ENCODE measurements at regions not wholly inside any gene's neighbourhood (a gene's known extent, or its start where the extent isn't known, plus 50 kb on each side); places are given as distances from the start of the nearest gene placed in this dataset.
"Not testable (repeated sequence)": the region's sequence is repeated elsewhere in the genome, so short reads cannot be mapped to it uniquely, and the experiment has no call there.

GRCh38 chr11:90326647-90327046, 103.8 kb upstream of the CHORDC1 start:
- no peak for DNase-seq

GRCh38 chr11:90323289-90323688, 100.4 kb upstream of the CHORDC1 start:
- no peak for DNase-seq

GRCh38 chr11:90321018-90321417, 98.2 kb upstream of the CHORDC1 start:
- no peak for DNase-seq

DNA sequence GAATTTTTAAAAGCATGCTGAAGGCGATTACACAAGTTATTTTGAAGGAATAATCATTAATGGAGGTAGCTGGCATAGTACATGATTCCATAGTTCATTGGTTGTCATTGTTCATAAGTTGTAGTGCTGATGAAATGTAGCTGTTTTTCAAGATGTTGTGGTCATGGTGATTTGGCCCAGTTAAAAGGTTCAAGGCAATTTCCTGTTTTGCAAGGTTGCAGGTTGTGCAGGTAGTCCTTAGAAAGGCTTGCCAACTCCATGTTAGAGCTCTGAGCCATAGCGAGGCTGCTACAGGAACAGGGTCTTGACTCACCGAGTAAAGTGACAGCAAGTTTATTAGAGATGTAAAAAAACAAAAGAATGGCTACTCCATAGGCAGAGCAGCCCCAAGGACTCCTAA, 95.8 kb upstream of the CHORDC1 start:
- no peak for DNase-seq

DNA sequence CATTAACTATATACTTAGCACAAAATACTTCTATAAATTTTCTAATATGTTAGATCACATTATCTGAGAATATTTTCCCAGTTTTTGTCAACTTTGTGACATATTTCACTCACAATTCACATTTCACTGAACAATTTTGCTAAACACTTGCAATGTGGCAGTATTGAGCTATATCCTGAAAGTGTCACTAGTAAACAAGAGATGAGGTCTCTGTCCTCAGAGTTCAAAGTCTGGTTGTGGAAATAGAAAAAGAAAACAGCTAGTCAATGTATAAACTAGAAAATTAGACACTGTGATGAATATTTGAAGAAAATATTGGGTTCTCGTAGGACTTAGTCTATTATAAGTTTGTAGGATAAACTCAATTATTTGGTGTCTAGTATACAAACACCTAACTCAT, 87.4 kb upstream of the CHORDC1 start:
- no peak for DNase-seq

GRCh38 chr11:90309693-90310092, 86.8 kb upstream of the CHORDC1 start:
- DNase-seq = no peak

DNA sequence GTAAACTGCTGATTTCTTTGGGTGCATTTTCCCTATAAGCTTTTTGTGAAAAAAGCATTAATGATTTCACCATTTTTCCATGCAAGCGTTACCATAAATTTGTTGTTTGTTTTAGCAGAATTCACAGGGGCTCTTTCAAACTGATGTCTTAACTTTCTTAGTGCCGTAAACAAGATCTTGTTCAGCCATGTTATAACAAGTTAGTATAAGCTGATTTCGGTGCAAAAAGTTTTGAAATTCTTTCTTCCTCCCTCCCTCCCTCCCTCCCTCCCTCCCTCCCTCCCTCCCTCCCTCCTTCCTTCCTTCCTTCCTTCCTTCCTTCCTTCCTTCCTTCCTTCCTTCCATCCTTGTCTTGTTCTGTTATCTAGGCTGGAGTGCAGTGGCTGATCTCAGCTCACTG, 71.7 kb upstream of the CHORDC1 start:
- no peak for DNase-seq

GRCh38 chr11:90294091-90294490, 71.2 kb upstream of the CHORDC1 start:
- no peak for DNase-seq

DNA sequence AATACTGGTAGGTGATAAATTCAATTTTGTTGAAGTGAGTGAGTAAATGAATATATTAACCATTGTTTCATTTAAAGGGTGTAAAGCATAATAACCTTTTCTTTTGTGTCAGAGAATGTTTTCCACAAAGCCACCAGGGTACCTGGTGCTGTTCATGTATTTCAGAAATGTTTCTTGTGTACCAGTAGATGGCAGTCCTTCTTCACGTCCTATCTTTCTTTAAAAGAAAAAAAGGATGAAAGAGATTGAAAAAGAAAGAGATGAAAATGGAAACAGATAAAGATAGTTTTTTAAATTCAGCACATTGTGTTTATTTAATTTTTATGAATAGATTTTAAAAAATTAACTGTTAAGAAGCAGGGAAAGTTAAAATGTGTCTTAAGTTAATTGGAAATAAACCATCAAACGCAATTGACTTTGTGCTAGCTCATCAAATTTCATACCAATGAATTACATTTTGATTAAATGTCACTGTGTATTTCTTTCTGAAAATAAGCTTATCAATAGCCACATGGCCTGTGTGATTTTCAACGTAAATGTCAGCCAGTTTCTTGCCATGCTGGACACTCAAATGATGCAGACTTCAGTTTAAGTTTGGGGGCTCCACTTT, 65.5 kb upstream of the CHORDC1 start:
- no peak for DNase-seq

DNA sequence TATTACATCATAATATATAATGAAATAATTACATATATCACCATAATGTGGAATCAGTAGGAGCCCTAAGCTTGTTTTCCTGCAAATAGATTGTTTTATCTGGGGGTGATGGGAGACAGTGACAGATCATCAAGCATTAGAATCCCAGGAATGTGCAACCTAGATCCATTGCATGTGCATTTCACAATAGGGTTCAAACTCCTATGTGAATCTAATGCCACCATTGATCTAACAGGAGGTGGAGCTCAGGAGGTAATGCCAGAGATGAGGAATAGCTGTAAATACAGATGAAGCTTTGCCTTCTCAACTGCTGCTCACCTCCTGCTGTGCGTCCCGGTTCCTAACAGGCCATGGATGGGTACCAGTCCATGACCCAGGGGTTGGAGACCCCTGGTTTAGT, 63.8 kb upstream of the CHORDC1 start:
- DNase-seq = no peak

GRCh38 chr11:90284171-90284570, 61.3 kb upstream of the CHORDC1 start:
- no peak for DNase-seq

DNA sequence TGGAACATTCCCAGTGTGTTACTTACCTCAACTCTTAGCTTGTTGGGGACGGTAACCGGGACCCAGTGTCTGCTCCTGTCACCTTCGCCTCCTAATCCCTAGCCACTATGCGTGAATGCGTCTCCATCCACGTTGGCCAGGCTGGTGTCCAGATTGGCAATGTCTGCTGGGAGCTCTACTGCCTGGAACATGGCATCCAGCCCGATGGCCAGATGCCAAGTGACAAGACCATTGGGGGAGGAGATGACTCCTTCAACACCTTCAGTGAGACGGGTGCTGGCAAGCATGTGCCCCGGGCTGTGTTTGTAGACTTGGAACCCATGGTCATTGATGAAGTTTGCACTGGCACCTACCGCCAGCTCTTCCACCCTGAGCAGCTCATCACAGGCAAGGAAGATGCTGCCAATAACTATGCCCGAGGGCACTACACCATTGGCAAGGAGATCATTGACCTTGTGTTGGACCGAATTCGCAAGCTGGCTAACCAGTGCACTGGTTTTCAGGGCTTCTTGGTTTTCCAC, 59.8 kb upstream of the CHORDC1 start:
- not testable (repeated sequence) for DNase-seq

- no peak for DNase-seq
Measured at GRCh38 chr11:90274362-90274761, 51.5 kb upstream of the CHORDC1 start.
